ENCODE measurements at regions not wholly inside any gene's neighbourhood (a gene's known extent, or its start where the extent isn't known, plus 50 kb on each side); places are given as distances from the start of the nearest gene placed in this dataset.

GRCh38 chr14:54088271-54088670 is 131.6 kb upstream of the BMP4 start:
- no peak overlapping the region for H2AK5ac ChIP-seq (ENCODE audit: low read depth, low read length)
- no peak overlapping the region for H2AFZ ChIP-seq (replicated peaks; ENCODE audit: low read length, poor library complexity)
- H4K8ac ChIP-seq (ENCODE audit: low read depth in 2 of 2, low read length in 2 of 2), result no peak overlapping the region
- in situ Hi-C loops (cut with MboI; ENCODE audit: low sequenced_read_pairs), result no loop called here
- ATAC-seq (ENCODE audit: low read depth) (no peak), DNase-seq (no peak)
- peaks cover 2% of the 10 kb centered on the region; the same call in 1 of the 2 replicates for H3K9me3 ChIP-seq (ENCODE audit: control insufficient read depth, insufficient read depth, low read length)
- H4K5ac ChIP-seq (ENCODE audit: low read depth, low read length), result no peak overlapping the region
- ChIA-PET CTCF (no interaction called here), POLR2A (ENCODE audit: unreplicated experiment) (no interaction called here)
- WGBS, 2 experiments (ENCODE audit: extremely low coverage in 2 of 2, insufficient read length in 1 of 2), result no CpG with 5 or more reads among the region's 3 CpGs
- H3K56ac ChIP-seq (ENCODE audit: extremely low read depth, insufficient read depth, low read length), result no peak overlapping the region
- no peak overlapping the region for H3K14ac ChIP-seq (replicated peaks; ENCODE audit: low read depth, low read length)
- H3K4me2 ChIP-seq (ENCODE audit: low read depth, low read length), result no peak overlapping the region
- no peak overlapping the region for H3K27ac ChIP-seq (ENCODE audit: insufficient read depth, low read length)
- H4K20me1 ChIP-seq (ENCODE audit: insufficient read depth, low read length), result no peaks in the 10 kb centered on the region
- no peak overlapping the region for H4K91ac ChIP-seq (ENCODE audit: insufficient read depth, low read depth, low read length)
- intact Hi-C loops (cut with micrococcal nuclease), result no loop called here
- H3K79me1 ChIP-seq (ENCODE audit: low read depth in 1 of 2, low read length in 2 of 2), result no peaks in the 10 kb centered on the region
- H3K23ac ChIP-seq (ENCODE audit: low read depth, low read length), result no peak overlapping the region
- H3K9me1 ChIP-seq (ENCODE audit: insufficient read depth, low read length), result no peaks in the 10 kb centered on the region
- H2BK5ac ChIP-seq (ENCODE audit: low read depth, low read length, poor library complexity, severe bottlenecking), result no peak overlapping the region
- no peak overlapping the region for H3K18ac ChIP-seq (ENCODE audit: low read depth, low read length)
- H2AK9ac ChIP-seq (replicated peaks; ENCODE audit: low read depth, low read length, poor library complexity), result no peak overlapping the region
- no TSS peak for BruUV-seq (replicated peaks)
- no peak overlapping the region for H2BK20ac ChIP-seq (ENCODE audit: low read depth, low read length)
- dilution Hi-C loops (cut with HindIII; ENCODE audit: low sequenced_read_pairs, unreplicated experiment), result no loop called here
- TF ChIP-seq SMC3 (IDR thresholded peaks at IDR 0.05; ENCODE audit: low read depth, low read length) (no peak), CHD1 (IDR thresholded peaks at IDR 0.05; ENCODE audit: low read depth, low read length) (no peak), RCOR1 (IDR thresholded peaks at IDR 0.05; ENCODE audit: insufficient replicate concordance, low read length) (no peak), ELK1 (IDR thresholded peaks at IDR 0.05; ENCODE audit: borderline replicate concordance, low read depth, low read length) (no peak), USF2 (IDR thresholded peaks at IDR 0.05; ENCODE audit: low read depth, low read length) (no peak), MAZ (IDR thresholded peaks at IDR 0.05; ENCODE audit: borderline replicate concordance, low read depth, low read length) (no peak), BHLHE40 (IDR thresholded peaks at IDR 0.05; ENCODE audit: low read depth, low read length) (no peak), MAFK (IDR thresholded peaks at IDR 0.05; ENCODE audit: low read depth, low read length) (no peak), RFX5 (IDR thresholded peaks at IDR 0.05; ENCODE audit: low read depth, low read length) (no peak), MXI1 (IDR thresholded peaks at IDR 0.05; ENCODE audit: borderline replicate concordance, low read depth, low read length) (no peak), CEBPB (IDR thresholded peaks at IDR 0.05; ENCODE audit: low read depth, low read length) (no peak), NFE2L2 (IDR thresholded peaks at IDR 0.05; ENCODE audit: low read depth, low read length) (no peak), RAD21 (IDR thresholded peaks at IDR 0.05; ENCODE audit: low read length) (no peak)
- peaks cover 8% of the 10 kb centered on the region; the same call in 1 of the 2 replicates for H3K4me1 ChIP-seq (ENCODE audit: control insufficient read depth, insufficient read depth, low read length)
- H2BK15ac ChIP-seq (ENCODE audit: low read depth, low read length), result no peak overlapping the region
- H3K4ac ChIP-seq (ENCODE audit: low read depth, low read length), result no peak overlapping the region
- no peaks in the 10 kb centered on the region; the same call in 1 of the 2 replicates for H3K27me3 ChIP-seq (ENCODE audit: control insufficient read depth, insufficient read depth, low read length)
- no peaks in the 10 kb centered on the region for H3K36me3 ChIP-seq (ENCODE audit: control insufficient read depth, insufficient read depth, low read length)
- no peak overlapping the region for H2BK120ac ChIP-seq (ENCODE audit: low read depth, low read length)
- no peak overlapping the region for H3K9ac ChIP-seq (ENCODE audit: low read depth, low read length)
- no peak overlapping the region for H3K4me3 ChIP-seq (ENCODE audit: insufficient read depth, low read depth, low read length)
